Thyroid gland (tissue), 4 donors: ENCODE measurements at regions not wholly inside any gene's neighbourhood (a gene's known extent, or its start where the extent isn't known, plus 50 kb on each side); places are given as distances from the start of the nearest gene placed in this dataset.
A peak's percentile ranks its signal among the peaks of the same experiment; 100 is the strongest.

Experiments used
- DNase-seq, 2 donors: peaks; one replicate each; pipeline ENCODE4 v3.0.0-alpha.2; 2019
- H3K27ac ChIP-seq, 3 donors: fragments of 200-600 bp; sonication (generic); 1 replicate in 2 of 3; 2 replicates in 1 of 3; pipeline ENCODE4 v1.5.1; 2016 to 2019; ENCODE audit warnings: mild to moderate bottlenecking in 1 of 3, moderate library complexity in 1 of 3
- H3K27me3 ChIP-seq: fragments of 200-600 bp; sonication (generic); one replicate; pipeline ENCODE4 v1.5.1; 2019
- H3K36me3 ChIP-seq, 2 donors: fragments of 200-600 bp; sonication (generic); one replicate each; pipeline ENCODE4 v1.5.1; 2016 to 2019
- H3K4me1 ChIP-seq, 2 donors: fragments of 200-600 bp; sonication (generic); one replicate each; pipeline ENCODE4 v1.5.1; 2017 to 2019
- H3K4me3 ChIP-seq, 3 donors: fragments of 200-600 bp; sonication (generic); replicated peaks in 1 of 3; 1 replicate in 2 of 3; 2 replicates in 1 of 3; pipeline ENCODE4 v1.5.1; 2016; ENCODE audit warnings: mild to moderate bottlenecking in 1 of 3
- H3K9me3 ChIP-seq: fragments of 200-600 bp; sonication (generic); one replicate; pipeline ENCODE4 v1.5.1; 2017
- POLR2A ChIP-seq, 2 donors: fragments of 450-650 bp; IDR thresholded peaks; one replicate each; pipeline ENCODE4 v1.6.1; 2017; ENCODE audit warnings: antibody characterized with exemption in 2 of 2, mild to moderate bottlenecking in 2 of 2, moderate library complexity in 1 of 2
- WGBS, 2 donors: methylation state at CpG; one replicate each; pipeline ENCODE4 v1.1.5; 2017; 5-methylcytosine and 5-hydroxymethylcytosine counted together
- intact Hi-C: fragments of 100-400 bp; cut with DNase I; formaldehyde crosslinking; loops from one replicate; pipeline ENCODE4 v1.15.1; 2023
- TF ChIP-seq, protein P1 (sequence below), 6 experiments: fragments of 200-600 bp in 3 of 6; fragments of 450-650 bp in 3 of 6; sonication (generic) in 3 of 6; IDR thresholded peaks; one replicate each; pipeline ENCODE4 v1.5.1; 2016 to 2019; ENCODE audit warnings: antibody characterized with exemption in 6 of 6, mild to moderate bottlenecking in 2 of 6, inconsistent platforms in 1 of 6, moderate library complexity in 1 of 6

DNA sequence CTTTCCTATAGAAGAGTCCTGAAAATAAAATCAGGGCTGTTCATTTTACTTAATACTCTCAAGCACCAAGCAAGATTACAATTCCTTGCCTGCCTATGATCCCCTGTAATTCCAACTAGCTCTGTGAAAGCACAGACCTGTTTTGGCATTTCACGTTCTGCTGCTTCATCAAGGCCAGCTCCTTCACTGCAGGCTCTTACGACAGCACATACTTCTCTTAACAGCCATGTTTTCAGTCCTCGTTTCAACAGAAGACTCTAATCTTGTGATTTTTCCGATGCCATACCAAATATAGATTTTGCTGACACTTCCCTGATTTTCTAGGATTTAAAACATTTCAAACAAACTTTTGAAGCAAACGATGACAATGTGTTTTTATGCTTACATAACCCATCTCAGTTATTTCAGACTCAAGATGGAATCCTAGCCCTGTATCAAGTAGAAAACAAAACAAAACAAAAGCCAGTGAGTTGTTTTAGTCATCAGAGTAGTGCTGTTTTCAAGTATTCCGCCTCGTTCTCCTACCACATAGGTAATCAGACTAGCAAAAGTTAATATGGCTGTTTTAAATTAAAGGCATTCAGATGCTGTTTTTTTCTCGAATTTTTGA is 616.5 kb upstream of the CITED2 start:
- intact Hi-C loops: no loop called here
- peak overlapping the region; percentile 89 to 99 (median 95) for H3K27ac ChIP-seq
- H3K4me1 ChIP-seq: peaks cover 34 to 37% of the 10 kb centered on the region in 2 donors
- TF ChIP-seq, protein P1, sequence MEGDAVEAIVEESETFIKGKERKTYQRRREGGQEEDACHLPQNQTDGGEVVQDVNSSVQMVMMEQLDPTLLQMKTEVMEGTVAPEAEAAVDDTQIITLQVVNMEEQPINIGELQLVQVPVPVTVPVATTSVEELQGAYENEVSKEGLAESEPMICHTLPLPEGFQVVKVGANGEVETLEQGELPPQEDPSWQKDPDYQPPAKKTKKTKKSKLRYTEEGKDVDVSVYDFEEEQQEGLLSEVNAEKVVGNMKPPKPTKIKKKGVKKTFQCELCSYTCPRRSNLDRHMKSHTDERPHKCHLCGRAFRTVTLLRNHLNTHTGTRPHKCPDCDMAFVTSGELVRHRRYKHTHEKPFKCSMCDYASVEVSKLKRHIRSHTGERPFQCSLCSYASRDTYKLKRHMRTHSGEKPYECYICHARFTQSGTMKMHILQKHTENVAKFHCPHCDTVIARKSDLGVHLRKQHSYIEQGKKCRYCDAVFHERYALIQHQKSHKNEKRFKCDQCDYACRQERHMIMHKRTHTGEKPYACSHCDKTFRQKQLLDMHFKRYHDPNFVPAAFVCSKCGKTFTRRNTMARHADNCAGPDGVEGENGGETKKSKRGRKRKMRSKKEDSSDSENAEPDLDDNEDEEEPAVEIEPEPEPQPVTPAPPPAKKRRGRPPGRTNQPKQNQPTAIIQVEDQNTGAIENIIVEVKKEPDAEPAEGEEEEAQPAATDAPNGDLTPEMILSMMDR (IDR thresholded peaks at IDR 0.05): no peak
- TF ChIP-seq POLR2A (IDR thresholded peaks at IDR 0.05): peak in 1 of 2 donors; percentile 87
- peak; percentile 74 to 75 for DNase-seq
- no peaks in the 10 kb centered on the region for H3K27me3 ChIP-seq
- H3K4me3 ChIP-seq: no peak overlapping the region
- 22 to 29% methylated on average over 8 of the region's 8 CpGs for WGBS, 2 donors
- no peaks in the 10 kb centered on the region for H3K9me3 ChIP-seq
- no peaks in the 10 kb centered on the region for H3K36me3 ChIP-seq

DNA sequence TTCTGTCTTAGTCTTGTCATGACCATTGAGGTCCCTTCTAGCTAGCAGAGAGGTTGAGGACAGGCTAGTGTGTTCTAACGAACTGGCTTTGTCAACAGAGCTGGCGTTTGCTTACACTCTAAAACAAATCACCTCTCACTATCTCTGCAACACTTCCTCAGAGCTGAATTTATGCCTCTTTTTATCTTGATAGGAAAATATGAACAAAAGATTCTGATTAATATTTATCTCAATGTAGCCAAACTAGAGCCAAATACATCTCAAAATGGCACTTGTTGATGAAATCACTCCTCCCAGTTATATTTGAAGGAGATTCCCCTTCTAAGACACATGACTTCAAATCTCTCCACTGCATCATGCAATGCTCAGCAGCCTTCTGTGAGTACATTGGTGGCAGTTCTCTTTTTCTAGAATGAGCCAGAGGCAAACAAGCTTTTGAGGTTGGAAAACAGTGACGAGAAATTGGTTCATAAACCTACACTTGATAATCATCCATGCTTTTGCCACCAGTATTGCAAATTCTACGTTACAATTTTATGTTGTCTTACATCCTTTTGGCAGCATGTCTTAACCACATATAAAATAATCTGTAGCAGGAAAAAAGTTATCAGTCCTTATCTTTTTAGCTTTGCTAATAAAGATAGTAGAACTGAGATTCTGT is 615.7 kb upstream of the CITED2 start:
- no peaks in the 10 kb centered on the region for H3K36me3 ChIP-seq
- no peaks in the 10 kb centered on the region for H3K27me3 ChIP-seq
- TF ChIP-seq POLR2A (IDR thresholded peaks at IDR 0.05): no peak
- TF ChIP-seq, protein P1 (IDR thresholded peaks at IDR 0.05): no peak
- DNase-seq: no peak
- H3K27ac ChIP-seq: peak overlapping the region; percentile 89 to 99 (median 95)
- intact Hi-C loops: no loop called here
- H3K4me3 ChIP-seq: no peak overlapping the region
- H3K9me3 ChIP-seq: no peaks in the 10 kb centered on the region
- H3K4me1 ChIP-seq: peaks cover 34 to 37% of the 10 kb centered on the region in 2 donors
- WGBS, 2 donors: 47 to 57% methylated on average over 4 of the region's 4 CpGs

DNA sequence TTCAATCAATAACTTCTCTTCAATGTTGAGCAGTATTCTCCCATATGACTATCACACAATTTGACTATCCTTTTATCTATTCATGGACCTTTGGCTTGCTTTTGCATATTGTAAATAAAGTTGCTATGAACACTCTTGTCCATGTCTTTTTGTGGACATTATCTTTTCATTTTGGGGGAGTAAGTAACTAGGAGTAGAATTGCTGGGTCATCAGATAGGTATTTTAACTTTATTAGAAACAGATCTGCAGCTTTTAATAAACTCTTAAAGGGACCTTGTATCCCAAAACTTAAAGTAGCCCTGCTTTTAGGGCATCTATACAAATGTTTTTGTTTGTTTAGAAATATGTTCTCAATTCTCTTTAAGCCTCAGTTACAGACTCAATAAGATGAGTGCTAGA is 614.2 kb upstream of the CITED2 start:
- intact Hi-C loops: no loop called here
- Histone ChIP-seq H3K4me1 (peaks cover 34 to 37% of the 10 kb centered on the region in 2 donors), H3K9me3 (no peaks in the 10 kb centered on the region), H3K36me3 (no peaks in the 10 kb centered on the region), H3K27ac (peak overlapping the region; percentile 89 to 99 (median 95)), H3K27me3 (no peaks in the 10 kb centered on the region), H3K4me3 (no peak overlapping the region)
- TF ChIP-seq POLR2A (IDR thresholded peaks at IDR 0.05): no peak
- TF ChIP-seq, protein P1 (IDR thresholded peaks at IDR 0.05): no peak
- DNase-seq: no peak

DNA sequence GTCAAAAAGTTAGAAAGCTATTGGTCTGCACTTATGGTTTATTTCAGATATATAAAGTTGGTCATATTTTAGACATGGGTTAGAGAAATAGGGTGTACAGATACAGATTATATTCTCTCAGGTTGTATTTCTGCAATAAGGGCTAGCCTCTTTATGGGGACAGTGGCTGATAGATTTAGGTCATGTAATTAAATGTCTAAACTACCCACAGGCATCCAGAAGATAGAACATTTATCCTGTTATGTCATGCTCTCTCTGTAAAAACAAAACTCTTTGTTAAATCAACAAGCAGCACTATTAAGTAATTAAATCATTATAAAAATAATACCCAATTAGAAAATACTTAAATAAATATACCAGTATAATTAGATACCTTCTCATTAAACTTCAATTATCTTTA is 612.6 kb upstream of the CITED2 start:
- DNase-seq: no peak
- Histone ChIP-seq H3K27me3 (no peaks in the 10 kb centered on the region), H3K9me3 (no peaks in the 10 kb centered on the region), H3K27ac (peak overlapping the region in 2 of 3 donors; percentile 20 to 31), H3K4me3 (no peak overlapping the region), H3K36me3 (no peaks in the 10 kb centered on the region), H3K4me1 (peaks cover 37 to 45% of the 10 kb centered on the region in 2 donors)
- intact Hi-C loops: no loop called here
- TF ChIP-seq, protein P1 (IDR thresholded peaks at IDR 0.05): no peak
- TF ChIP-seq POLR2A (IDR thresholded peaks at IDR 0.05): no peak

DNA sequence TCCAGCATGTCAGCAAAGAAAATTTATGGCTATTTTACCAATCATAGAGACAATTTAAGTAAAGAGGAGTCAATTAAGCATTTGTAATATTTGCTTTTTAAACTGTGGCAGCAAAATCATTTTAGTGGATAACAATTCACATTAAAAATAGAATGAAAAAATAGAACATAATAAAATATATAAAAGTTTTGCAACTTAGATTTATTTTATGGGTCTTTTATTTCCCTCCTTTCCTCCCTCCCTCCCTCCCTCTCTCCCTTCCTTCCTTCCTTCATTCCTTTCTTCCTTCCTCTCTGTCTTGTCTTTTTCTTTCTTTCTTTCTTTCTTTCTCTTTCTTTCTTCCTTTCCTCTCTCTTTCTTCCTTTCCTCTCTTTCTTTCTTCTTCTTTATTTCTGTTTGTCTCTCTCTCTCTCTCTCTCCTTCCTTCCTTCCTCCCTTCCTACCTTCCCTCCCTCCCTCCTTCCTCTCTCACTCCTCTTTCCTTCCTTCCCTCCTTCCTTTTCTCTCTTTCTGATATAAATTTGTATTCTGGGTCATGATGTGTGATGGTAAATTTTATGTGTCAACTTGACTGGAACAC is 610.9 kb upstream of the CITED2 start:
- intact Hi-C loops: no loop called here
- Histone ChIP-seq H3K9me3 (no peaks in the 10 kb centered on the region), H3K27me3 (no peaks in the 10 kb centered on the region), H3K27ac (peak overlapping the region in 1 of 3 donors; percentile 33), H3K36me3 (no peaks in the 10 kb centered on the region), H3K4me1 (peaks cover 38 to 47% of the 10 kb centered on the region in 2 donors), H3K4me3 (no peak overlapping the region)
- DNase-seq: no peak
- no peak for TF ChIP-seq POLR2A (IDR thresholded peaks at IDR 0.05)
- TF ChIP-seq, protein P1 (IDR thresholded peaks at IDR 0.05): no peak
